H1 (cell line): ENCODE measurements at regions not wholly inside any gene's neighbourhood (a gene's known extent, or its start where the extent isn't known, plus 50 kb on each side); places are given as distances from the start of the nearest gene placed in this dataset.

Source experiments
- CTCF ChIA-PET: fragments of 300-600 bp; sonication (Branson Sonifier 250); formaldehyde crosslinking; loops from one replicate; lab custom pipeline; 2021; ENCODE audit not compliant: partially characterized antibody; lab: Charles Lee
- POLR2A ChIA-PET: fragments of 300-600 bp; sonication (Branson Sonifier 250); formaldehyde crosslinking; loops from one replicate; lab custom pipeline; 2021; ENCODE audit warnings: inconsistent platforms; ENCODE audit not compliant: partially characterized antibody; lab: Charles Lee
- DNase-seq, 2 experiments: peaks; one replicate each; pipeline versions ENCODE4 v3.0.0 to v3.0.0-alpha.2; 2010 to 2022; ENCODE audit warnings: low spot score in 2 of 2, low read depth in 1 of 2, mixed read lengths in 1 of 2
- FAIRE-seq: peaks from 2 replicates; lab custom pipeline; 2011; peaks lifted over from hg19 to GRCh38; lab: Jason Lieb, UNC
- H2AFZ ChIP-seq: 2 replicates; pipeline ENCODE4 v1.8.1; 2012; ENCODE audit warnings: low read length, inconsistent platforms
- H2AK5ac ChIP-seq: 2 replicates; pipeline ENCODE4 v1.6.1; 2013; ENCODE audit warnings: low read depth, low read length
- H2BK120ac ChIP-seq: replicated peaks from 2 replicates; pipeline ENCODE3; 2013; ENCODE audit warnings: low read depth, low read length, inconsistent platforms
- H2BK12ac ChIP-seq: 2 replicates; pipeline ENCODE4 v1.6.1; 2013; ENCODE audit warnings: low read depth, low read length
- H2BK15ac ChIP-seq: 2 replicates; pipeline ENCODE4 v1.6.1; 2013; ENCODE audit warnings: low read length
- H2BK20ac ChIP-seq: 2 replicates; pipeline ENCODE4 v1.6.1; 2013; ENCODE audit warnings: low read length
- H2BK5ac ChIP-seq: 2 replicates; pipeline ENCODE4 v1.6.1; 2013; ENCODE audit warnings: low read depth, low read length
- H3K14ac ChIP-seq: 2 replicates; pipeline ENCODE4 v1.6.1; 2013; ENCODE audit warnings: inconsistent platforms; ENCODE audit not compliant: insufficient read length
- H3K18ac ChIP-seq: 2 replicates; pipeline ENCODE4 v1.6.1; 2013; ENCODE audit warnings: low read length; ENCODE audit errors: extremely low read depth
- H3K23ac ChIP-seq: 2 replicates; pipeline ENCODE4 v1.6.1; 2013; ENCODE audit warnings: inconsistent platforms; ENCODE audit not compliant: insufficient read length
- H3K23me2 ChIP-seq: 2 replicates; pipeline ENCODE4 v1.6.1; 2013; ENCODE audit warnings: low read depth, low read length
- H3K27ac ChIP-seq: 2 replicates; pipeline ENCODE4 v1.6.1; 2011; ENCODE audit warnings: low read depth, low read length, inconsistent platforms
- H3K27me3 ChIP-seq, 4 experiments: replicated peaks in 1 of 4; 1 replicate in 1 of 4; 2 replicates in 3 of 4; pipeline versions ENCODE4 v1.6.1 to v1.8.1; 2011 to 2013; ENCODE audit warnings: low read length in 3 of 4, mild to moderate bottlenecking in 3 of 4, inconsistent platforms in 2 of 4, mixed read lengths in 2 of 4, moderate library complexity in 1 of 4; ENCODE audit not compliant: control insufficient read depth in 3 of 4, insufficient read depth in 3 of 4; ENCODE audit errors: extremely low read depth in 1 of 4
- H3K36me3 ChIP-seq, 4 experiments: 2 replicates each; pipeline versions ENCODE4 v1.6.1 to v1.8.1; 2011 to 2013; ENCODE audit warnings: mild to moderate bottlenecking in 4 of 4, low read length in 3 of 4, moderate library complexity in 2 of 4, control low read depth in 1 of 4, inconsistent platforms in 1 of 4; ENCODE audit not compliant: insufficient read depth in 4 of 4, control insufficient read depth in 2 of 4
- H3K4ac ChIP-seq: replicated peaks from 2 replicates; pipeline ENCODE3; 2013; ENCODE audit warnings: low read length, low read depth, mixed read lengths, inconsistent platforms; ENCODE audit not compliant: insufficient read length
- H3K4me1 ChIP-seq, 4 experiments: replicated peaks in 1 of 4; 1 replicate in 1 of 4; 2 replicates in 3 of 4; pipeline versions ENCODE4 v1.6.1 to v1.8.1; 2011 to 2013; ENCODE audit warnings: low read length in 3 of 4, inconsistent platforms in 2 of 4, mixed read lengths in 1 of 4; ENCODE audit not compliant: insufficient read depth in 4 of 4, control insufficient read depth in 3 of 4
- H3K4me2 ChIP-seq, 2 experiments: 2 replicates each; pipeline versions ENCODE4 v1.6.1 to v1.8.1; 2011 to 2013; ENCODE audit warnings: low read depth in 2 of 2, low read length in 2 of 2, control low read depth in 1 of 2, inconsistent platforms in 1 of 2, mild to moderate bottlenecking in 1 of 2; ENCODE audit not compliant: insufficient read depth in 1 of 2
- H3K4me3 ChIP-seq, 4 experiments: fragments of 200-600, 300-600 bp in 1 of 4; sonication (generic), shearing (Covaris generic), sonication (Bioruptor Twin) in 1 of 4; 2 replicates each; pipeline versions ENCODE4 v1.5.1 to v1.8.1; 2011 to 2016; ENCODE audit warnings: low read length in 4 of 4, low read depth in 3 of 4, control low read depth in 2 of 4, inconsistent platforms in 2 of 4, mild to moderate bottlenecking in 2 of 4, mixed read lengths in 1 of 4, moderate library complexity in 1 of 4; ENCODE audit not compliant: insufficient read depth in 2 of 4; ENCODE audit errors: extremely low read depth in 1 of 4
- H3K56ac ChIP-seq: replicated peaks from 2 replicates; pipeline ENCODE3; 2013; ENCODE audit warnings: low read depth, mild to moderate bottlenecking, mixed read lengths, low read length, inconsistent platforms; ENCODE audit not compliant: insufficient read length
- H3K79me1 ChIP-seq: 2 replicates; pipeline ENCODE4 v1.6.1; 2013; ENCODE audit warnings: low read depth, low read length, control low read depth
- H3K79me2 ChIP-seq, 2 experiments: 2 replicates each; pipeline versions ENCODE4 v1.6.1 to v1.8.1; 2012 to 2013; ENCODE audit warnings: low read length in 2 of 2, mild to moderate bottlenecking in 2 of 2, inconsistent platforms in 1 of 2; ENCODE audit not compliant: insufficient read depth in 2 of 2, control insufficient read depth in 1 of 2
- H3K9ac ChIP-seq, 4 experiments: replicated peaks in 1 of 4; 1 replicate in 1 of 4; 2 replicates in 3 of 4; pipeline versions ENCODE4 v1.6.1 to v1.8.1; 2011 to 2013; ENCODE audit warnings: low read depth in 3 of 4, low read length in 3 of 4, control low read depth in 2 of 4, mild to moderate bottlenecking in 2 of 4, moderate library complexity in 2 of 4, inconsistent platforms in 1 of 4; ENCODE audit errors: extremely low read depth in 1 of 4
- H3K9me3 ChIP-seq, 2 experiments: 2 replicates each; pipeline versions ENCODE4 v1.6.1 to v1.8.1; 2012 to 2013; ENCODE audit warnings: mild to moderate bottlenecking in 2 of 2, moderate library complexity in 2 of 2, control low read depth in 1 of 2, inconsistent platforms in 1 of 2, low read depth in 1 of 2, low read length in 1 of 2, mixed read lengths in 1 of 2; ENCODE audit not compliant: insufficient read depth in 2 of 2
- H4K20me1 ChIP-seq, 2 experiments: replicated peaks in 1 of 2; 2 replicates each; pipeline versions ENCODE3 to v1.8.1; 2011 to 2013; ENCODE audit warnings: inconsistent platforms in 2 of 2, low read length in 2 of 2, mild to moderate bottlenecking in 1 of 2; ENCODE audit not compliant: insufficient read depth in 2 of 2, control insufficient read depth in 1 of 2
- H4K5ac ChIP-seq: 2 replicates; pipeline ENCODE4 v1.6.1; 2013; ENCODE audit warnings: low read length, low read depth, mixed read lengths, inconsistent platforms; ENCODE audit not compliant: insufficient read length
- H4K8ac ChIP-seq: 2 replicates; pipeline ENCODE4 v1.8.0; 2013; ENCODE audit warnings: mild to moderate bottlenecking, moderate library complexity, low read length, inconsistent platforms; ENCODE audit not compliant: insufficient read depth; ENCODE audit errors: extremely low read depth
- H4K91ac ChIP-seq: replicated peaks from 2 replicates; pipeline ENCODE3; 2013; ENCODE audit warnings: low read length, mixed read lengths, inconsistent platforms; ENCODE audit not compliant: insufficient read length
- CHD1 ChIP-seq: IDR thresholded peaks from 2 replicates; pipeline ENCODE4 v1.6.1; 2012; ENCODE audit warnings: low read depth, low read length, improper control_type of control experiment
- CTBP2 ChIP-seq: IDR thresholded peaks from 2 replicates; pipeline ENCODE4 v1.7.0; 2011; ENCODE audit warnings: borderline replicate concordance, mild to moderate bottlenecking, moderate library complexity, mixed read lengths, low read length; ENCODE audit not compliant: insufficient read depth, insufficient read length
- E2F6 ChIP-seq: IDR thresholded peaks from 2 replicates; pipeline ENCODE4 v1.6.1; 2012; ENCODE audit warnings: inconsistent platforms
- EGR1 ChIP-seq: IDR thresholded peaks from 2 replicates; pipeline ENCODE4 v1.6.1; 2011; ENCODE audit warnings: low read depth, low read length, borderline replicate concordance
- EZH2 ChIP-seq: fragments of 200-600 bp; sonication (generic); IDR thresholded peaks from 2 replicates; pipeline ENCODE4 v1.7.1; 2012; ENCODE audit warnings: low read depth, mild to moderate bottlenecking, moderate library complexity, low read length, inconsistent platforms; ENCODE audit not compliant: severe bottlenecking
- JUND ChIP-seq: IDR thresholded peaks from 2 replicates; pipeline ENCODE4 v1.6.1; 2011; ENCODE audit warnings: mild to moderate bottlenecking, improper control_type of control experiment, low read length
- KDM1A ChIP-seq: fragments of 200-600, 300-600 bp; sonication (generic); IDR thresholded peaks from 2 replicates; pipeline ENCODE4 v1.7.1; 2016; ENCODE audit warnings: mild to moderate bottlenecking, low read length, borderline replicate concordance
- RFX5 ChIP-seq: IDR thresholded peaks from 2 replicates; pipeline ENCODE4 v1.6.1; 2011; ENCODE audit warnings: low read depth, low read length, improper control_type of control experiment, borderline replicate concordance
- SAP30 ChIP-seq: fragments of 300-600 bp; sonication (generic); IDR thresholded peaks from 2 replicates; pipeline ENCODE4 v1.7.1; 2012; ENCODE audit warnings: low read length, moderate library complexity, mild to moderate bottlenecking, inconsistent platforms; ENCODE audit not compliant: insufficient read depth, insufficient replicate concordance
- USF2 ChIP-seq: IDR thresholded peaks from 2 replicates; pipeline ENCODE4 v1.6.1; 2011; ENCODE audit warnings: low read length, improper control_type of control experiment
- WGBS, 2 experiments: shearing (Covaris generic) in 1 of 2; methylation state at CpG; one replicate each; pipeline versions ENCODE4 v1.1.6 to v1.1.7; 2013 to 2015; ENCODE audit warnings: low lambda C conversion rate in 2 of 2, mixed read lengths in 2 of 2, inconsistent platforms in 1 of 2, low coverage in 1 of 2, missing lambda C conversion rate in 1 of 2; ENCODE audit not compliant: insufficient replicate concordance in 2 of 2, insufficient coverage in 1 of 2, insufficient read length in 1 of 2; ENCODE audit errors: extremely low coverage in 1 of 2, missing lambda C conversion rate in 1 of 2; 5-methylcytosine and 5-hydroxymethylcytosine counted together

- H3K4ac ChIP-seq: no peak overlapping the region
- FAIRE-seq (peak; percentile 72), DNase-seq (peak; percentile 5 to 52)
- H4K8ac ChIP-seq: no peak overlapping the region
- no peak overlapping the region for H2BK12ac ChIP-seq
- H3K18ac ChIP-seq: no peak overlapping the region
- H3K27me3 ChIP-seq: no peaks in the 10 kb centered on the region; a peak in 1 of 7 replicates
- no peak overlapping the region for H4K91ac ChIP-seq
- no peak overlapping the region for H3K27ac ChIP-seq
- H3K79me2 ChIP-seq: no peaks in the 10 kb centered on the region
- peak overlapping the region in 1 of 4 experiments; percentile 53; a peak in 4 of 8 replicates for H3K4me3 ChIP-seq
- 18% methylated on average over 6 of the region's 6 CpGs; no CpG with 5 or more reads in 1 of the 2 experiments for WGBS, 2 experiments
- H3K4me2 ChIP-seq: peak overlapping the region; percentile 45 to 62; a peak in 3 of 4 replicates
- H3K4me1 ChIP-seq: no peaks in the 10 kb centered on the region
- H2AK5ac ChIP-seq: no peak overlapping the region
- no peak overlapping the region for H2BK20ac ChIP-seq
- peak overlapping the region; percentile 100 for H2AFZ ChIP-seq
- H2BK5ac ChIP-seq: no peak overlapping the region
- H3K9ac ChIP-seq: no peak overlapping the region
- H3K56ac ChIP-seq: no peak overlapping the region
- H4K20me1 ChIP-seq: no peaks in the 10 kb centered on the region
- no peak overlapping the region for H2BK120ac ChIP-seq
- H2BK15ac ChIP-seq: no peak overlapping the region
- H3K23ac ChIP-seq: no peak overlapping the region
- CTCF ChIA-PET: interaction anchor here (0.7 to 1.6 kb wide), 5 partner anchors 13 to 140 kb away, joined by 3 to 8 read pairs (median 4); no protein-coding TSS in a partner anchor
- H3K23me2 ChIP-seq: no peaks in the 10 kb centered on the region; the same call in 1 of the 2 replicates
- no peak overlapping the region for H4K5ac ChIP-seq
- POLR2A ChIA-PET: interaction anchor here (0.7 to 1.2 kb wide), 3 partner anchors 10 to 27 kb away, joined by 3 to 4 read pairs (median 3); no protein-coding TSS in a partner anchor
- H3K79me1 ChIP-seq: no peaks in the 10 kb centered on the region
- no peaks in the 10 kb centered on the region for H3K36me3 ChIP-seq
- no peak overlapping the region for H3K14ac ChIP-seq
- no peaks in the 10 kb centered on the region; a peak in 2 of 4 replicates for H3K9me3 ChIP-seq
- TF ChIP-seq JUND (no peak), CHD1 (no peak), EZH2 (no peak), CTBP2 (no peak), KDM1A (no peak), E2F6 (no peak), SAP30 (no peak), RFX5 (peak; percentile 77; the same call in 1 of the 2 replicates), EGR1 (no peak), USF2 (no peak)
Observed at GRCh38 chr7:106598663-106599342, 62.2 kb downstream of the CCDC71L start.
